Uterus (tissue), 3 donors: ENCODE measurements at regions not wholly inside any gene's neighbourhood (a gene's known extent, or its start where the extent isn't known, plus 50 kb on each side); places are given as distances from the start of the nearest gene placed in this dataset.
A peak's percentile ranks its signal among the peaks of the same experiment; 100 is the strongest.

ENCODE experiments used
- DNase-seq, 2 donors: peaks; one replicate each; pipeline ENCODE4 v3.0.0-alpha.2; 2019 to 2020
- H3K27ac ChIP-seq, 2 donors: fragments of 200-600 bp; sonication (generic); 1 replicate in 1 of 2; 2 replicates in 1 of 2; pipeline ENCODE4 v1.5.1; 2016 to 2018
- H3K27me3 ChIP-seq, 2 donors: fragments of 200-600 bp; sonication (generic); one replicate each; pipeline ENCODE4 v1.5.1; 2018 to 2019; ENCODE audit warnings: control low read depth in 1 of 2
- H3K36me3 ChIP-seq, 2 donors: fragments of 200-600 bp; sonication (generic); one replicate each; pipeline ENCODE4 v1.5.1; 2019; ENCODE audit warnings: control low read depth in 1 of 2
- H3K4me1 ChIP-seq, 2 donors: fragments of 200-600 bp; sonication (generic); one replicate each; pipeline ENCODE4 v1.5.1; 2018 to 2019; ENCODE audit warnings: control low read depth in 1 of 2
- H3K4me3 ChIP-seq, 2 donors: fragments of 200-600 bp; sonication (generic); 1 replicate in 1 of 2; 2 replicates in 1 of 2; pipeline ENCODE4 v1.5.1; 2018 to 2019; ENCODE audit warnings: mild to moderate bottlenecking in 1 of 2
- H3K9me3 ChIP-seq, 2 donors: fragments of 200-600 bp; sonication (generic); one replicate each; pipeline ENCODE4 v1.5.1; 2019; ENCODE audit warnings: control low read depth in 1 of 2
- CTCF ChIP-seq, 4 experiments: fragments of 200-600 bp in 2 of 4; fragments of 450-650 bp in 2 of 4; sonication (generic) in 2 of 4; IDR thresholded peaks; one replicate each; pipeline ENCODE4 v1.5.1; 2016 to 2019; ENCODE audit warnings: antibody characterized with exemption in 4 of 4, mild to moderate bottlenecking in 2 of 4, moderate library complexity in 1 of 4
- POLR2A ChIP-seq, 2 donors: fragments of 450-650 bp; IDR thresholded peaks; one replicate each; pipeline ENCODE4 v1.6.1; 2016; ENCODE audit warnings: antibody characterized with exemption in 2 of 2, mild to moderate bottlenecking in 1 of 2, moderate library complexity in 1 of 2
- intact Hi-C: fragments of 100-400 bp; cut with DNase I; formaldehyde crosslinking; loops from one replicate; pipeline ENCODE4 v1.15.1; 2023; ENCODE audit warnings: low total_unique reads
- donor health status: DM: yes; HTN: yes; CAD: no.

GRCh38 chr3:468172-468571 is 271.6 kb downstream of the CHL1 start:
- Histone ChIP-seq H3K4me1 (no peaks in the 10 kb centered on the region), H3K27ac (no peak overlapping the region), H3K36me3 (no peaks in the 10 kb centered on the region), H3K4me3 (no peak overlapping the region), H3K27me3 (no peaks in the 10 kb centered on the region), H3K9me3 (no peaks in the 10 kb centered on the region)
- TF ChIP-seq CTCF (IDR thresholded peaks at IDR 0.05) (peak in 2 of 4 experiments; percentile 18 to 31), POLR2A (IDR thresholded peaks at IDR 0.05) (no peak)
- intact Hi-C loops: no loop called here
- no peak for DNase-seq

- intact Hi-C loops: no loop called here
Observed at GRCh38 chr3:473033-473800, 276.7 kb downstream of the CHL1 start.

GRCh38 chr3:474828-475227 is 278.3 kb downstream of the CHL1 start:
- no peak for DNase-seq
- TF ChIP-seq POLR2A (IDR thresholded peaks at IDR 0.05): no peak
- TF ChIP-seq CTCF (IDR thresholded peaks at IDR 0.05): no peak
- H3K4me3 ChIP-seq: no peak overlapping the region
- intact Hi-C loops: no loop called here
- H3K27ac ChIP-seq: no peak overlapping the region
- peaks cover 0 to 5% of the 10 kb centered on the region in 2 donors for H3K9me3 ChIP-seq
- H3K36me3 ChIP-seq: no peaks in the 10 kb centered on the region
- no peaks in the 10 kb centered on the region for H3K4me1 ChIP-seq
- H3K27me3 ChIP-seq: no peaks in the 10 kb centered on the region

More at GRCh38 chr3:473033-473800, 276.7 kb downstream of the CHL1 start:
- Histone ChIP-seq H3K4me3 (no peak overlapping the region), H3K27ac (no peak overlapping the region), H3K9me3 (peaks cover 0 to under 1% of the 10 kb centered on the region in 2 donors), H3K4me1 (no peaks in the 10 kb centered on the region), H3K36me3 (no peaks in the 10 kb centered on the region), H3K27me3 (no peaks in the 10 kb centered on the region)
- no peak for TF ChIP-seq POLR2A (IDR thresholded peaks at IDR 0.05)
- no peak for TF ChIP-seq CTCF (IDR thresholded peaks at IDR 0.05)
- no peak for DNase-seq

- Histone ChIP-seq H3K9me3 (peaks cover 0 to 5% of the 10 kb centered on the region in 2 donors), H3K27me3 (no peaks in the 10 kb centered on the region), H3K4me1 (no peaks in the 10 kb centered on the region), H3K27ac (no peak overlapping the region), H3K4me3 (no peak overlapping the region), H3K36me3 (no peaks in the 10 kb centered on the region)
- intact Hi-C loops: no loop called here
- TF ChIP-seq POLR2A (IDR thresholded peaks at IDR 0.05): no peak
- TF ChIP-seq CTCF (IDR thresholded peaks at IDR 0.05): no peak
- DNase-seq: no peak
Observed at GRCh38 chr3:480070-480469, 283.5 kb downstream of the CHL1 start.

GRCh38 chr3:481111-481510 is 284.5 kb downstream of the CHL1 start:
- no peaks in the 10 kb centered on the region for H3K4me1 ChIP-seq

More at GRCh38 chr3:481111-481510, 284.5 kb downstream of the CHL1 start:
- intact Hi-C loops: no loop called here
- H3K9me3 ChIP-seq: peaks cover 0 to 5% of the 10 kb centered on the region in 2 donors
- no peaks in the 10 kb centered on the region for H3K27me3 ChIP-seq
- no peak for DNase-seq
- no peak overlapping the region for H3K4me3 ChIP-seq
- H3K27ac ChIP-seq: peak overlapping the region in 1 of 2 donors; percentile 52
- H3K36me3 ChIP-seq: no peaks in the 10 kb centered on the region
- no peak for TF ChIP-seq CTCF (IDR thresholded peaks at IDR 0.05)
- TF ChIP-seq POLR2A (IDR thresholded peaks at IDR 0.05): no peak
